Kidney (tissue), 13 donors: ENCODE measurements at regions not wholly inside any gene's neighbourhood (a gene's known extent, or its start where the extent isn't known, plus 50 kb on each side); places are given as distances from the start of the nearest gene placed in this dataset.

Source experiments
- DNase-seq, 5 donors: peaks; one replicate each; pipeline ENCODE4 v3.0.0-alpha.2; 2013 to 2020
- FAIRE-seq: peaks from 2 replicates; lab custom pipeline; 2012; peaks lifted over from hg19 to GRCh38; lab: Jason Lieb, UNC
- H3K27ac ChIP-seq, 2 donors: one replicate each; pipeline ENCODE4 v1.7.0; 2013; ENCODE audit warnings: low read depth in 2 of 2, low read length in 2 of 2, inconsistent platforms in 1 of 2
- H3K27me3 ChIP-seq: one replicate; pipeline ENCODE4 v1.7.1; 2013; ENCODE audit warnings: low read length, inconsistent platforms; ENCODE audit not compliant: control insufficient read depth, insufficient read depth
- H3K36me3 ChIP-seq, 3 donors: one replicate each; pipeline versions ENCODE4 v1.7.0 to v1.7.1; 2013; ENCODE audit warnings: low read length in 3 of 3, control low read depth in 1 of 3, inconsistent platforms in 1 of 3; ENCODE audit not compliant: insufficient read depth in 3 of 3, control insufficient read depth in 2 of 3
- H3K4me1 ChIP-seq, 3 donors: one replicate each; pipeline versions ENCODE4 v1.7.0 to v1.7.1; 2013; ENCODE audit warnings: low read length in 3 of 3, inconsistent platforms in 1 of 3, low read depth in 1 of 3; ENCODE audit not compliant: control insufficient read depth in 2 of 3, insufficient read depth in 2 of 3
- H3K4me3 ChIP-seq, 3 donors: one replicate each; pipeline versions ENCODE4 v1.7.0 to v1.8.1; 2013; ENCODE audit warnings: low read length in 3 of 3, control low read depth in 1 of 3, inconsistent platforms in 1 of 3
- H3K9ac ChIP-seq, 3 donors: one replicate each; pipeline versions ENCODE4 v1.7.0 to v1.7.1; 2013; ENCODE audit warnings: low read length in 3 of 3, control low read depth in 1 of 3, inconsistent platforms in 1 of 3
- H3K9me3 ChIP-seq, 3 donors: one replicate each; pipeline versions ENCODE4 v1.7.0 to v1.7.1; 2013; ENCODE audit warnings: low read length in 3 of 3, control low read depth in 1 of 3, inconsistent platforms in 1 of 3; ENCODE audit not compliant: control insufficient read depth in 2 of 3, insufficient read depth in 1 of 3
- CTCF ChIP-seq: IDR thresholded peaks from 3 replicates; pipeline ENCODE4 v1.5.1; 2012; ENCODE audit warnings: mild to moderate bottlenecking, moderate library complexity, borderline replicate concordance; ENCODE audit not compliant: insufficient read depth; ENCODE audit errors: extremely low read depth
- intact Hi-C: fragments of 100-400 bp; cut with DNase I; formaldehyde crosslinking; loops from one replicate; pipeline ENCODE4 v1.11.1; 2022
- donor health status: control.
- donor health status: control.
- donor health status: control.
- donor health status: control.
- donor health status: control.
- donor health status: DM: yes; HTN: yes; CAD: no.
- donor health status: Normal renal cell carcinoma (clear cell type).

DNA sequence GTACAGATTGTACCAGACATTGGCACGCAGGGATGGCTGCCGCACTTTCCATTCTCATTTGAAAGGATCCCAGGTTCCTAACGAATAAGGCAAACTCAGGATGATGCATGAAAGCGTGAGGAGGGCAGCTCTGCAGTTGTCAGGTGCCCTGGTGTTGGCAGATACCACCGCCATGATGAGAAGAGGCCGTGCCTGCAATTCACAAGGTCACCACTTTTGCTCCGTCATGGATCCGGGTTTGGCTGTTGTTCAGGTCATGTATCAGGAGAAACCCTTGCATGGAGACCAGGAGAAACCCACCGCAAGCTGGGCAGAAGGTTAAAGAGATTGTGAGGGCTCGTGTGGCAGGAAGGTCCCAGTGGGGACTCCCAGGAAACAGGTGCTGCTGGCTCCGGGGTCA lies 233.2 kb downstream of the KLF6 start:
- Histone ChIP-seq H3K9me3 (no peaks in the 10 kb centered on the region), H3K36me3 (no peaks in the 10 kb centered on the region), H3K27me3 (no peaks in the 10 kb centered on the region), H3K4me1 (no peaks in the 10 kb centered on the region), H3K4me3 (no peak overlapping the region), H3K27ac (no peak overlapping the region), H3K9ac (no peak overlapping the region)
- DNase-seq: no peak
- intact Hi-C loops: no loop called here
- FAIRE-seq: no peak
- no peak for TF ChIP-seq CTCF

- Histone ChIP-seq H3K4me1 (no peaks in the 10 kb centered on the region), H3K36me3 (no peaks in the 10 kb centered on the region), H3K9me3 (no peaks in the 10 kb centered on the region), H3K9ac (no peak overlapping the region), H3K27me3 (no peaks in the 10 kb centered on the region), H3K4me3 (no peak overlapping the region), H3K27ac (no peak overlapping the region)
- DNase-seq: no peak
- TF ChIP-seq CTCF: no peak
- FAIRE-seq: no peak
- intact Hi-C loops: no loop called here
Measured at GRCh38 chr10:3549118-3549517, 235.9 kb downstream of the KLF6 start.

GRCh38 chr10:3548702-3549101 lies 236.3 kb downstream of the KLF6 start:
- Histone ChIP-seq H3K27ac (no peak overlapping the region), H3K4me1 (no peaks in the 10 kb centered on the region), H3K4me3 (no peak overlapping the region), H3K9ac (no peak overlapping the region), H3K9me3 (no peaks in the 10 kb centered on the region), H3K36me3 (no peaks in the 10 kb centered on the region), H3K27me3 (no peaks in the 10 kb centered on the region)
- no peak for DNase-seq
- no peak for TF ChIP-seq CTCF
- intact Hi-C loops: no loop called here
- no peak for FAIRE-seq

- H3K4me3 ChIP-seq: no peak overlapping the region
- H3K4me1 ChIP-seq: no peaks in the 10 kb centered on the region
- TF ChIP-seq CTCF: no peak
- intact Hi-C loops: no loop called here
- FAIRE-seq (no peak), DNase-seq (peak in 1 of 5 donors; percentile 60)
- H3K27me3 ChIP-seq: no peaks in the 10 kb centered on the region
- H3K36me3 ChIP-seq: no peaks in the 10 kb centered on the region
- no peaks in the 10 kb centered on the region for H3K9me3 ChIP-seq
- no peak overlapping the region for H3K9ac ChIP-seq
- no peak overlapping the region for H3K27ac ChIP-seq
Measured at GRCh38 chr10:3548076-3548475, 236.9 kb downstream of the KLF6 start.
